SK-N-SH treated with all-trans-retinoic acid at 6 μM for 48 hours (cell line): ENCODE measurements at regions not wholly inside any gene's neighbourhood (a gene's known extent, or its start where the extent isn't known, plus 50 kb on each side); places are given as distances from the start of the nearest gene placed in this dataset.

Experiments
- ATAC-seq: fragments of 200-7000 bp; cut with Tn5 transposase; 3 replicates; pipeline ENCODE4 v1.9.1; 2020; ENCODE audit warnings: mild to moderate bottlenecking, moderate library complexity
- ARNTL ChIP-seq: fragments of 450-650 bp; formaldehyde crosslinking; IDR thresholded peaks from 2 replicates; pipeline ENCODE4 v1.5.0; 2020; ENCODE audit warnings: low read depth, mild to moderate bottlenecking, moderate library complexity, borderline replicate concordance
- BACH2 ChIP-seq: fragments of 250-450 bp; sonication (Bioruptor Pico); IDR thresholded peaks from 2 replicates; pipeline ENCODE4 v1.9.0; 2021; ENCODE audit warnings: mild to moderate bottlenecking, borderline replicate concordance
- CSDC2 ChIP-seq: fragments of 250-450 bp; sonication (Bioruptor Pico); IDR thresholded peaks from 2 replicates; pipeline ENCODE4 v1.5.0; 2020; ENCODE audit warnings: mild to moderate bottlenecking, moderate library complexity
- GLIS3 ChIP-seq: fragments of 250-450 bp; sonication (Bioruptor Pico); IDR thresholded peaks from 2 replicates; pipeline ENCODE4 v1.5.0; 2020; ENCODE audit warnings: mild to moderate bottlenecking, moderate library complexity
- ISL1 ChIP-seq: fragments of 250-450 bp; sonication (Bioruptor Pico); IDR thresholded peaks from 2 replicates; pipeline ENCODE4 v2.1.2; 2022; ENCODE audit warnings: mild to moderate bottlenecking, moderate library complexity
- OSR1 ChIP-seq: fragments of 250-450 bp; sonication (Bioruptor Pico); IDR thresholded peaks from 2 replicates; pipeline ENCODE4 v1.8.0; 2022; ENCODE audit warnings: moderate library complexity, mild to moderate bottlenecking, inconsistent platforms
- PPARA ChIP-seq: fragments of 250-450 bp; sonication (Bioruptor Pico); IDR thresholded peaks from 2 replicates; pipeline ENCODE4 v1.5.0; 2020; ENCODE audit warnings: mild to moderate bottlenecking, borderline replicate concordance
- RARB ChIP-seq: fragments of 250-450 bp; sonication (Bioruptor Pico); IDR thresholded peaks from 2 replicates; pipeline ENCODE4 v1.8.0; 2021; ENCODE audit warnings: mild to moderate bottlenecking, moderate library complexity
- TCF4 ChIP-seq: fragments of 250-450 bp; sonication (Bioruptor Pico); IDR thresholded peaks from 2 replicates; pipeline ENCODE4 v1.8.0; 2021; ENCODE audit warnings: mild to moderate bottlenecking, moderate library complexity, borderline replicate concordance
- TOX ChIP-seq: fragments of 250-450 bp; sonication (Bioruptor Pico); IDR thresholded peaks from 2 replicates; pipeline ENCODE4 v1.8.0; 2021; ENCODE audit warnings: mild to moderate bottlenecking, moderate library complexity, borderline replicate concordance
- ZC3H10 ChIP-seq: fragments of 250-450 bp; sonication (Bioruptor Pico); IDR thresholded peaks from 2 replicates; pipeline ENCODE4 v1.5.1; 2021; ENCODE audit warnings: mild to moderate bottlenecking, moderate library complexity
- ZFP3 ChIP-seq: fragments of 250-450 bp; sonication (Bioruptor Pico); IDR thresholded peaks from 2 replicates; pipeline ENCODE4 v1.5.0; 2020; ENCODE audit warnings: mild to moderate bottlenecking, moderate library complexity
- ZFP30 ChIP-seq: fragments of 450-650 bp; formaldehyde crosslinking; IDR thresholded peaks from 2 replicates; pipeline ENCODE4 v1.5.0; 2022; ENCODE audit warnings: mild to moderate bottlenecking, moderate library complexity
- ZNF565 ChIP-seq: fragments of 450-650 bp; formaldehyde crosslinking; conservative IDR thresholded peaks from 2 replicates; pipeline ENCODE4 v1.5.0; 2020; ENCODE audit warnings: low read depth, mild to moderate bottlenecking, moderate library complexity
- ZNF70 ChIP-seq: fragments of 450-650 bp; formaldehyde crosslinking; IDR thresholded peaks from 2 replicates; pipeline ENCODE4 v1.5.0; 2020; ENCODE audit warnings: mild to moderate bottlenecking, moderate library complexity
- ZNF8 ChIP-seq: fragments of 450-650 bp; formaldehyde crosslinking; IDR thresholded peaks from 2 replicates; pipeline ENCODE4 v1.5.0; 2020; ENCODE audit warnings: mild to moderate bottlenecking, moderate library complexity
- TF ChIP-seq, protein P1 (sequence below): fragments of 250-450 bp; sonication (Bioruptor Pico); IDR thresholded peaks from 2 replicates; pipeline ENCODE4 v1.5.1; 2021; ENCODE audit warnings: mild to moderate bottlenecking, moderate library complexity
- TF ChIP-seq, protein P2 (sequence below): fragments of 250-450 bp; sonication (Bioruptor Pico); IDR thresholded peaks from 2 replicates; pipeline ENCODE4 v1.5.1; 2020; ENCODE audit warnings: low read depth, mild to moderate bottlenecking, moderate library complexity
- TF ChIP-seq, protein P3 (sequence below): fragments of 250-450 bp; sonication (Bioruptor Pico); IDR thresholded peaks from 2 replicates; pipeline ENCODE4 v1.8.0; 2021; ENCODE audit warnings: low read depth, mild to moderate bottlenecking, moderate library complexity, borderline replicate concordance
- TF ChIP-seq, protein P4 (sequence below): fragments of 250-450 bp; sonication (Bioruptor Pico); IDR thresholded peaks from 2 replicates; pipeline ENCODE4 v1.5.0; 2020; ENCODE audit warnings: mild to moderate bottlenecking, moderate library complexity

DNA sequence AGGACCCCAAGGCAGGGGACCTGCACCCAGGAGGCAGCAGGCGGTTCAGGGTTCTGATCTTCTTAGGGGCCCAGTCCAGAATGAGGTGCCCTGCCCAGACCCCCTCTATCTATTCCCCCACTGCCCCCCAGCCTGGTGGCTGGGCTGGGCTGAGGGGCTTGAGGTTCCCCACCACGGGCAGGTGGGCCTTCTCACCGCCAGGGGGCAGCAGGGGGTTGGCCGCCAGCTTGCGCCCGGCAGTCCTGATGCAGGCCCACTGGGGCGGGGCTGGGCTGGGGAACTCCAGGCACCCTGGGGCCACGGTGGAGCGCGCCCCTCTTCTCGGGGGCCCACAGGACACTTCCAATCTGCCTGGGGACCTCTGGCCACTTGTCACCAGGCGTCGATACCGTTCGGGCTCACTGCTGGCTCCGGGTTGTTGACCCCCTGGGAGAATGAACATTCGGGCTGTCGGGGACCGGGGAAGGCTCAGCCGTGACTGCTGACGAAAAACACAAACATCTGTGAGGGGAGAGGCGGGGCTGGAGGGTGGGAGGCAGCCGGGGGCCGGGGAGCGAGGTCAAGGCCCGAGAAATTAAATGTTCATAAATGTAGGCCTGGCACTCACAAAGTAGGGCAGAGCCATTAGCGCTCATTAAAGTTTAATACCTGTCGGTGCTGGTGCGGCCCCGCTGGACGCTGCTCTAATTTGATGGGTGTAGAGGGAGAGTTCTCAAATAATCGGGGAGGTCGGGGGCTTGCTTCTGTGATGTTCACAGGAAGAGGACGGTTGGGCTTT is 219.3 kb upstream of the GSE1 start:
- TF ChIP-seq, protein P1, sequence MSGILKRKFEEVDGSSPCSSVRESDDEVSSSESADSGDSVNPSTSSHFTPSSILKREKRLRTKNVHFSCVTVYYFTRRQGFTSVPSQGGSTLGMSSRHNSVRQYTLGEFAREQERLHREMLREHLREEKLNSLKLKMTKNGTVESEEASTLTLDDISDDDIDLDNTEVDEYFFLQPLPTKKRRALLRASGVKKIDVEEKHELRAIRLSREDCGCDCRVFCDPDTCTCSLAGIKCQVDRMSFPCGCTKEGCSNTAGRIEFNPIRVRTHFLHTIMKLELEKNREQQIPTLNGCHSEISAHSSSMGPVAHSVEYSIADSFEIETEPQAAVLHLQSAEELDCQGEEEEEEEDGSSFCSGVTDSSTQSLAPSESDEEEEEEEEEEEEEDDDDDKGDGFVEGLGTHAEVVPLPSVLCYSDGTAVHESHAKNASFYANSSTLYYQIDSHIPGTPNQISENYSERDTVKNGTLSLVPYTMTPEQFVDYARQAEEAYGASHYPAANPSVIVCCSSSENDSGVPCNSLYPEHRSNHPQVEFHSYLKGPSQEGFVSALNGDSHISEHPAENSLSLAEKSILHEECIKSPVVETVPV (CRISPR knock-in tag), result no peak
- peak; percentile 67 for TF ChIP-seq ZFP3 (CRISPR knock-in tag)

DNA sequence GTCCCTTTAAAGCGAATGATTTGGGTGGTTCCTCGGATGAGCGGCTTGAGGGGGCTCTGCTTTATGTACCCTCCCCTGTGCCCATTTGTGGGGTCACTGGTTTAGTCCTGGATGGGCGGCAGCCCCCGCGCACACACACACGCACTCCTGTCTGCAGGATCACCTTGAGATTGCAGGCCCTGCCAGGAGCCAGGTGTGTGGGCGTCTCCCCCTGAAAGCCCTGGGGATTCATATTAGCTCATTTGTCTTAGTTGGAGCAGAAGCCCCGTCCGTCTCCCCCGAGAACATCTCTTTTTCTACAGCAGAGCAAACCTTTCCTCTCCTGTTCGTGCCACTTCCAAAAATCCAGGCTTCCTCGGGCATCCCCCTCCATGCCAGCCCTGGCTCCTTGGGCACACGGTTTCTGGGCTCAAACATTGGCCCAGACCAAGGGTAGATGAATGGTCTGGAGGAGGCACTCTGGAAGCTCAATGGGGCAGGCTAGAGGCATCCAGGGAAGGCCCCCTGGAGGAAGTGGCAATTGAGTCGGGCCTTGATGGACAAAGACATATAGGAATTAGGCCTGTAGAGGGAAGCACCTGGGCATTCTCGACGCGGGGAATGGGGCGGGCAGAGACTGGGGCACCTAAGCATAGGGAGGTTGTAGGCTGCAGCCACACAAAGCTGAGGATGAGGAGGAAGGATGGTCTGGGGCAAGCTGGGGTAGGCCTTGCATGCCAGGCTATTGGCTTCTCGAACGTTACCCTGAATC is 218.5 kb upstream of the GSE1 start:
- TF ChIP-seq, protein P2, sequence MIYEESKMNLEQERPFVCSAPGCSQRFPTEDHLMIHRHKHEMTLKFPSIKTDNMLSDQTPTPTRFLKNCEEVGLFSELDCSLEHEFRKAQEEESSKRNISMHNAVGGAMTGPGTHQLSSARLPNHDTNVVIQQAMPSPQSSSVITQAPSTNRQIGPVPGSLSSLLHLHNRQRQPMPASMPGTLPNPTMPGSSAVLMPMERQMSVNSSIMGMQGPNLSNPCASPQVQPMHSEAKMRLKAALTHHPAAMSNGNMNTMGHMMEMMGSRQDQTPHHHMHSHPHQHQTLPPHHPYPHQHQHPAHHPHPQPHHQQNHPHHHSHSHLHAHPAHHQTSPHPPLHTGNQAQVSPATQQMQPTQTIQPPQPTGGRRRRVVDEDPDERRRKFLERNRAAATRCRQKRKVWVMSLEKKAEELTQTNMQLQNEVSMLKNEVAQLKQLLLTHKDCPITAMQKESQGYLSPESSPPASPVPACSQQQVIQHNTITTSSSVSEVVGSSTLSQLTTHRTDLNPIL, result no peak
- TF ChIP-seq TCF4 (CRISPR knock-in tag) (no peak), ZFP3 (CRISPR knock-in tag) (no peak), ZNF8 (no peak), BACH2 (no peak), OSR1 (CRISPR knock-in tag) (no peak), ZNF70 (no peak), TOX (no peak), ZFP30 (CRISPR knock-in tag) (no peak), ZNF565 (CRISPR knock-in tag) (no peak), GLIS3 (CRISPR knock-in tag) (no peak), RARB (no peak), CSDC2 (CRISPR knock-in tag) (no peak), ARNTL (CRISPR knock-in tag) (no peak)
- TF ChIP-seq, protein P1 (CRISPR knock-in tag), result no peak
- ATAC-seq, result no peak

More for the DNA sequence above, 219.3 kb upstream of the GSE1 start:
- peak; percentile 36 for ATAC-seq

DNA sequence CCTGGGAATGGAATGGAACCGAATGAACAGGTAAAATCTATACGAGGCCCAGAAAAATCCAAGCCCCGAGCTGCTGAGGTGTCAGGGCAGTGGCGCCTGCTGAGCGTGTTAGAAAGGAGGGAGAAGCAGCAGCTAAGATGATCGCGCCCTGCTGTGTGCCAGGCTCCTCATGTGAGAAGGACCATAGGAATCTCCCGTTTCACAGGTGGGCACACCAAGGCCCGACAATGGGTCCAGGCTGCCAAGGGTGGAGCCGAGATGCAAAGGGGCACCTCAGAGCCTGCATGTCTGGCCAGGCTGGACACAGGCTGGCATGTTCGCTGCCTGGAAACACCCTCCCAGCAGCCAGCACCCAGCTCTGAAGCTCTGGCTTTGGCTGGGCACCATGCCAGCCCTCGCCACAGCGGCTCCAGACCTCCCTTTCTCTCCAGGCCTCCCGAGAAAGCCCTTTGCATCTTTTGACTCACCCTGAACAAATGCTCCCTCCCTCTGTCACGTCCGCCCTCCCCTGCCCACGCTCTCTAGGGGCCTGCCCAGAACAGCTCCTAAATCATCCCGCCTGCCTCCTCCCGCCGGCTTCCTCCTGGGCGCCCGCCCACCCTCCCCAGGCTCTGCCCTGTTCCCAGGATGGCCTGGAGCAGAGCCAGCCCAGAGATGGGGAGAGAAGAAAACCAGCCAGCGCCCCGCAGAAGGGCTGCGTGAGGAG is 217.8 kb upstream of the GSE1 start:
- TF ChIP-seq ZNF70, result 0 out of 2 replicates have a peak, but pooled peaks have one; percentile 43
- no peak for TF ChIP-seq ZC3H10 (CRISPR knock-in tag)
- no peak for TF ChIP-seq ISL1
- TF ChIP-seq, protein P3, sequence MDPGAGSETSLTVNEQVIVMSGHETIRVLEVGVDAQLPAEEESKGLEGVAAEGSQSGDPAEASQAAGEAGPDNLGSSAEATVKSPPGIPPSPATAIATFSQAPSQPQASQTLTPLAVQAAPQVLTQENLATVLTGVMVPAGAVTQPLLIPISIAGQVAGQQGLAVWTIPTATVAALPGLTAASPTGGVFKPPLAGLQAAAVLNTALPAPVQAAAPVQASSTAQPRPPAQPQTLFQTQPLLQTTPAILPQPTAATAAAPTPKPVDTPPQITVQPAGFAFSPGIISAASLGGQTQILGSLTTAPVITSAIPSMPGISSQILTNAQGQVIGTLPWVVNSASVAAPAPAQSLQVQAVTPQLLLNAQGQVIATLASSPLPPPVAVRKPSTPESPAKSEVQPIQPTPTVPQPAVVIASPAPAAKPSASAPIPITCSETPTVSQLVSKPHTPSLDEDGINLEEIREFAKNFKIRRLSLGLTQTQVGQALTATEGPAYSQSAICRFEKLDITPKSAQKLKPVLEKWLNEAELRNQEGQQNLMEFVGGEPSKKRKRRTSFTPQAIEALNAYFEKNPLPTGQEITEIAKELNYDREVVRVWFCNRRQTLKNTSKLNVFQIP (CRISPR knock-in tag), result no peak
- TF ChIP-seq BACH2, result no peak
- TF ChIP-seq TCF4 (CRISPR knock-in tag), result peak; percentile 38; the same call in 1 of the 2 replicates
- TF ChIP-seq TOX, result no peak
- no peak for TF ChIP-seq GLIS3 (CRISPR knock-in tag)
- TF ChIP-seq ZFP3 (CRISPR knock-in tag), result peak; percentile 28; the same call in 1 of the 2 replicates
- no peak for TF ChIP-seq CSDC2 (CRISPR knock-in tag)
- TF ChIP-seq, protein P2, result no peak
- TF ChIP-seq OSR1 (CRISPR knock-in tag), result no peak
- TF ChIP-seq, protein P4, sequence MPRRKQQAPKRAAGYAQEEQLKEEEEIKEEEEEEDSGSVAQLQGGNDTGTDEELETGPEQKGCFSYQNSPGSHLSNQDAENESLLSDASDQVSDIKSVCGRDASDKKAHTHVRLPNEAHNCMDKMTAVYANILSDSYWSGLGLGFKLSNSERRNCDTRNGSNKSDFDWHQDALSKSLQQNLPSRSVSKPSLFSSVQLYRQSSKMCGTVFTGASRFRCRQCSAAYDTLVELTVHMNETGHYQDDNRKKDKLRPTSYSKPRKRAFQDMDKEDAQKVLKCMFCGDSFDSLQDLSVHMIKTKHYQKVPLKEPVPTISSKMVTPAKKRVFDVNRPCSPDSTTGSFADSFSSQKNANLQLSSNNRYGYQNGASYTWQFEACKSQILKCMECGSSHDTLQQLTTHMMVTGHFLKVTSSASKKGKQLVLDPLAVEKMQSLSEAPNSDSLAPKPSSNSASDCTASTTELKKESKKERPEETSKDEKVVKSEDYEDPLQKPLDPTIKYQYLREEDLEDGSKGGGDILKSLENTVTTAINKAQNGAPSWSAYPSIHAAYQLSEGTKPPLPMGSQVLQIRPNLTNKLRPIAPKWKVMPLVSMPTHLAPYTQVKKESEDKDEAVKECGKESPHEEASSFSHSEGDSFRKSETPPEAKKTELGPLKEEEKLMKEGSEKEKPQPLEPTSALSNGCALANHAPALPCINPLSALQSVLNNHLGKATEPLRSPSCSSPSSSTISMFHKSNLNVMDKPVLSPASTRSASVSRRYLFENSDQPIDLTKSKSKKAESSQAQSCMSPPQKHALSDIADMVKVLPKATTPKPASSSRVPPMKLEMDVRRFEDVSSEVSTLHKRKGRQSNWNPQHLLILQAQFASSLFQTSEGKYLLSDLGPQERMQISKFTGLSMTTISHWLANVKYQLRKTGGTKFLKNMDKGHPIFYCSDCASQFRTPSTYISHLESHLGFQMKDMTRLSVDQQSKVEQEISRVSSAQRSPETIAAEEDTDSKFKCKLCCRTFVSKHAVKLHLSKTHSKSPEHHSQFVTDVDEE (CRISPR knock-in tag), result 0 out of 2 replicates have a peak, but pooled peaks have one; percentile 19
- TF ChIP-seq, protein P1 (CRISPR knock-in tag), result no peak
- TF ChIP-seq PPARA, result no peak
- TF ChIP-seq ZNF565 (CRISPR knock-in tag), result no peak
- peak; percentile 89 for ATAC-seq
